ENCODE measurements at regions not wholly inside any gene's neighbourhood (a gene's known extent, or its start where the extent isn't known, plus 50 kb on each side); places are given as distances from the start of the nearest gene placed in this dataset.
"Not testable (repeated sequence)": the region's sequence is repeated elsewhere in the genome, so short reads cannot be mapped to it uniquely, and the experiment has no call there.

GRCh38 chr5:83827111-83827557 is 106.5 kb upstream of the HAPLN1 start:
- ChIA-PET POLR2A (no interaction called here), CTCF (no interaction called here)
- TF ChIP-seq CTCF (IDR thresholded peaks at IDR 0.05; ENCODE audit: insufficient read depth, low read length, missing control alignments) = no peak
- DNase-seq (ENCODE audit: low read depth, low spot score) = peak; percentile 34
- H3K4me3 ChIP-seq (ENCODE audit: low read depth, low read length) = no peak overlapping the region

GRCh38 chr5:83817591-83817990 is 96.9 kb upstream of the HAPLN1 start:
- H3K4me3 ChIP-seq (ENCODE audit: low read depth, low read length) = no peak overlapping the region
- CTCF ChIA-PET = no interaction called here
- POLR2A ChIA-PET = no interaction called here
- TF ChIP-seq CTCF (IDR thresholded peaks at IDR 0.05; ENCODE audit: insufficient read depth, low read length, missing control alignments) = no peak
- no peak for DNase-seq (ENCODE audit: low read depth, low spot score)

DNA sequence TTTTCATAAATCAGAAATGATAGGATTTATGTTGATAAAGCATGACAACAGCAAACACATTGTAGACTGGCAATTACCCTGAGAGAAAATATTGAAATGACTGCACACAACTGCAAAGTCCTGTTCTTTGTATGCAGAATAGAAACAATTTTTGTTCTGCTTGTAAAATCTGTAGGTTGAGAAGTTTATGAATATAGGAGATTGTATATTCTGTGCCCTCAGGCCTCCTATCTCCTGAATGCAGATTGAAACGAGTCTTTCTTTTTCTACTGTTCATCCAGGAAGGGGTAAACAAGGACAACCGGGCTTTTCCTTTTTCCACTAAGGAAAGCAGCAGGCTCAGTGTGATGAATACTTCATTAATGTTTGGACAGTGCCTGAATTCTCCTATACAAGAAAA is 95.0 kb upstream of the HAPLN1 start:
- ChIA-PET POLR2A (no interaction called here), CTCF (no interaction called here)
- H3K4me3 ChIP-seq (ENCODE audit: low read depth, low read length) = no peak overlapping the region
- DNase-seq (ENCODE audit: low read depth, low spot score) = no peak
- TF ChIP-seq CTCF (IDR thresholded peaks at IDR 0.05; ENCODE audit: insufficient read depth, low read length, missing control alignments) = no peak

- POLR2A ChIA-PET = no interaction called here
- no peak for DNase-seq (ENCODE audit: low read depth, low spot score)
- no peak for TF ChIP-seq CTCF (IDR thresholded peaks at IDR 0.05; ENCODE audit: insufficient read depth, low read length, missing control alignments)
- H3K4me3 ChIP-seq (ENCODE audit: low read depth, low read length) = no peak overlapping the region
- CTCF ChIA-PET = no interaction called here
These were observed 89.9 kb upstream of the HAPLN1 start for GRCh38 chr5:83810511-83810910.

DNA sequence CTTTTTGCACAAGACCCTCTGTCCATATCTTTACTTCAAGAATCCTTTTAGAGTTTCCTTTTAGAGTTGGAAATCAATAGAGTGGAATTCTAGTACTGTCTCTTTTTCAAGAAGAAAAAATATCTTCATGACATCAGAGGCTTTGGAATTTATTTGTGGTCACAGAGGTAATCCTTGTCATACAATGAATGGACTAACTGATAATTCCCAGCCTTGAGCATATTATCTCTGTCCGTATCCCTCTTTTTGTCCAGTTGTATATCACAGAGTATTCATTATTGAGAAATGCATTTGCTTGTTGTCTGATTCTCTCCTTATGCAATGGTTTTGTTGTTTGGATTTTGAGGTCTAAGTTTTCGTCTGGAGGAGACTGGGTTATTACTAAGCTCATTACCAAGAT is 82.0 kb upstream of the HAPLN1 start:
- POLR2A ChIA-PET = interaction anchor here (0.5 kb wide), 1 partner anchor 142 kb away, joined by 3 read pairs; no protein-coding TSS in a partner anchor
- TF ChIP-seq CTCF (IDR thresholded peaks at IDR 0.05; ENCODE audit: insufficient read depth, low read length, missing control alignments) = no peak
- CTCF ChIA-PET = interaction anchor here (1.2 kb wide), 1 partner anchor 11 kb away, joined by 3 read pairs; no protein-coding TSS in a partner anchor

GRCh38 chr5:83800201-83800600 is 79.5 kb upstream of the HAPLN1 start:
- no peak for TF ChIP-seq CTCF (IDR thresholded peaks at IDR 0.05; ENCODE audit: insufficient read depth, low read length, missing control alignments)
- H3K4me3 ChIP-seq (ENCODE audit: low read depth, low read length) = no peak overlapping the region
- ChIA-PET CTCF (no interaction called here), POLR2A (no interaction called here)
- no peak for DNase-seq (ENCODE audit: low read depth, low spot score)

More for the DNA sequence above, 82.0 kb upstream of the HAPLN1 start:
- no peak for DNase-seq (ENCODE audit: low read depth, low spot score)
- no peak overlapping the region for H3K4me3 ChIP-seq (ENCODE audit: low read depth, low read length)

DNA sequence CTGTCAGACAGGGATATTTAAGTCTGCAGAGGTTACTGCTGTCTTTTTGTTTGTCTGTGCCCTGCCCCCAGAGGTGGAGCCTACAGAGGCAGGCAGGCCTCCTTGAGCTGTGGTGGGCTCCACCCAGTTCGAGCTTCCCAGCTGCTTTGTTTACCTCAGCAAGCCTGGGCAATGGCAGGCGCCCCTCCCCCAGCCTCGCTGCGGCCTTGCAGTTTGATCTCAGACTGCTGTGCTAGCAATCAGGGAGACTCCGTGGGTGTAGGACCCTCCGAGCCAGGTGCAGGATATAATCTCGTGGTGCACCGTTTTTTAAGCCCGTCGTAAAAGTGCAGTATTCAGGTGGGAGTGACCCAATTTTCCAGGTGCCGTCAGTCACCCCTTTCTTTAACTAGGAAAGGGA is 78.4 kb upstream of the HAPLN1 start:
- POLR2A ChIA-PET; H3K4me3 ChIP-seq (ENCODE audit: low read depth, low read length); DNase-seq (ENCODE audit: low read depth, low spot score); CTCF ChIA-PET: not testable (repeated sequence)

Measured in AG04449 (cell line).